Endodermal cell (in vitro differentiated cells): ENCODE measurements at regions not wholly inside any gene's neighbourhood (a gene's known extent, or its start where the extent isn't known, plus 50 kb on each side); places are given as distances from the start of the nearest gene placed in this dataset.

Experiments
- DNase-seq: peaks from one replicate; pipeline ENCODE4 v3.0.0-alpha.2; 2017
- H3K27ac ChIP-seq: 2 replicates; pipeline ENCODE4 v1.5.1; 2013; ENCODE audit warnings: mild to moderate bottlenecking, low read depth, low read length, moderate library complexity
- H3K27me3 ChIP-seq: 2 replicates; pipeline ENCODE4 v1.6.1; 2013; ENCODE audit warnings: mild to moderate bottlenecking, low read length, moderate library complexity; ENCODE audit not compliant: insufficient read depth, control insufficient read depth, poor library complexity, severe bottlenecking
- H3K36me3 ChIP-seq: 2 replicates; pipeline ENCODE4 v1.7.0; 2013; ENCODE audit warnings: mild to moderate bottlenecking, low read length, moderate library complexity; ENCODE audit not compliant: control insufficient read depth, insufficient read depth
- H3K4me1 ChIP-seq: one replicate; pipeline ENCODE4 v1.7.0; 2013; ENCODE audit warnings: low read length; ENCODE audit not compliant: control insufficient read depth, insufficient read depth
- H3K4me3 ChIP-seq: 2 replicates; pipeline ENCODE4 v1.5.1; 2013; ENCODE audit warnings: mild to moderate bottlenecking, low read length, moderate library complexity
- H3K9ac ChIP-seq: 2 replicates; pipeline ENCODE4 v1.6.1; 2013; ENCODE audit warnings: mild to moderate bottlenecking, low read length, moderate library complexity; ENCODE audit not compliant: poor library complexity, severe bottlenecking; ENCODE audit errors: extremely low read depth
- H3K9me3 ChIP-seq: 2 replicates; pipeline ENCODE4 v1.6.1; 2013; ENCODE audit warnings: mild to moderate bottlenecking, low read length, moderate library complexity; ENCODE audit not compliant: control insufficient read depth
- H3K27ac Mint-ChIP-seq: 2 replicates; pipeline ENCODE4 v1.8.0; 2020; ENCODE audit warnings: mixed read lengths
- H3K27me3 Mint-ChIP-seq: 2 replicates; pipeline ENCODE4 v1.8.0; 2021; ENCODE audit warnings: mild to moderate bottlenecking, mixed read lengths; ENCODE audit not compliant: insufficient read depth
- H3K36me3 Mint-ChIP-seq: 2 replicates; pipeline ENCODE4 v1.8.0; 2020; ENCODE audit warnings: low read depth, mixed read lengths
- H3K4me1 Mint-ChIP-seq: 2 replicates; pipeline ENCODE4 v1.8.0; 2020; ENCODE audit warnings: mixed read lengths
- H3K4me3 Mint-ChIP-seq: 2 replicates; pipeline ENCODE4 v1.8.0; 2020; ENCODE audit warnings: mild to moderate bottlenecking, moderate library complexity, mixed read lengths
- H3K9me3 Mint-ChIP-seq: 2 replicates; pipeline ENCODE4 v1.8.0; 2020; ENCODE audit warnings: mild to moderate bottlenecking, mixed read lengths
- WGBS, 2 experiments: methylation state at CpG; one replicate each; pipeline versions ENCODE4 v1.1.5 to v1.1.7; 2013; ENCODE audit warnings: missing lambda C conversion rate in 2 of 2, mixed read lengths in 1 of 2; ENCODE audit not compliant: insufficient coverage in 1 of 2, insufficient read length in 1 of 2; 5-methylcytosine and 5-hydroxymethylcytosine counted together
- TF ChIP-seq, protein P1 (sequence below): fragments of 200-600 bp; sonication (generic); conservative IDR thresholded peaks from 2 replicates; pipeline ENCODE4 v1.5.0; 2021; ENCODE audit warnings: antibody characterized with exemption, mild to moderate bottlenecking

DNA sequence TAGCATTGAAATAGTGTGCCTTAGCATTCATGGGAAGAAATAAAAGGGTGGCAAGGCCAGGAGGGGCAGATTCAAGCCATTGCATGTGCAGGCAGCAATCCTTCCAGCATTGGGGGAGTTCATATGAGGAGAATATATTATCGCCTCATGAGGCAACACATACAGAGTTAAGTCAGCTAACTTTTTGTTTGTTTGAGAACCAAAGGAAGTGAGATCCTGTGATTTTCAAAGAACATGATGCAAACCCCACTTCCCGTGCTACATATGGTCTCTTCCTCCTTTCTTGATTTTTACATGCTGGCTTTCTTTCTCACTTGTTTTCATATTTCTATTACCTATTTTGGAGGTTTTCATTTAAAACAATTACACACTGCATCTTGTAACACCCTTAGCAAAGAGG lies 579.7 kb upstream of the ARID1B start:
- 80 to 93% methylated on average over 2 of the region's 2 CpGs for WGBS, 2 experiments
- no peak overlapping the region for H3K27ac ChIP-seq
- H3K4me3 Mint-ChIP-seq = no peak overlapping the region
- no peak overlapping the region for H3K4me3 ChIP-seq
- no peak overlapping the region for H3K9ac ChIP-seq
- no peak overlapping the region for H3K27ac Mint-ChIP-seq
- H3K36me3 ChIP-seq = no peaks in the 10 kb centered on the region
- TF ChIP-seq, protein P1, sequence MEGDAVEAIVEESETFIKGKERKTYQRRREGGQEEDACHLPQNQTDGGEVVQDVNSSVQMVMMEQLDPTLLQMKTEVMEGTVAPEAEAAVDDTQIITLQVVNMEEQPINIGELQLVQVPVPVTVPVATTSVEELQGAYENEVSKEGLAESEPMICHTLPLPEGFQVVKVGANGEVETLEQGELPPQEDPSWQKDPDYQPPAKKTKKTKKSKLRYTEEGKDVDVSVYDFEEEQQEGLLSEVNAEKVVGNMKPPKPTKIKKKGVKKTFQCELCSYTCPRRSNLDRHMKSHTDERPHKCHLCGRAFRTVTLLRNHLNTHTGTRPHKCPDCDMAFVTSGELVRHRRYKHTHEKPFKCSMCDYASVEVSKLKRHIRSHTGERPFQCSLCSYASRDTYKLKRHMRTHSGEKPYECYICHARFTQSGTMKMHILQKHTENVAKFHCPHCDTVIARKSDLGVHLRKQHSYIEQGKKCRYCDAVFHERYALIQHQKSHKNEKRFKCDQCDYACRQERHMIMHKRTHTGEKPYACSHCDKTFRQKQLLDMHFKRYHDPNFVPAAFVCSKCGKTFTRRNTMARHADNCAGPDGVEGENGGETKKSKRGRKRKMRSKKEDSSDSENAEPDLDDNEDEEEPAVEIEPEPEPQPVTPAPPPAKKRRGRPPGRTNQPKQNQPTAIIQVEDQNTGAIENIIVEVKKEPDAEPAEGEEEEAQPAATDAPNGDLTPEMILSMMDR = no peak
- H3K36me3 Mint-ChIP-seq = no peaks in the 10 kb centered on the region
- H3K4me1 Mint-ChIP-seq = peaks cover 5% of the 10 kb centered on the region
- H3K9me3 Mint-ChIP-seq = peaks cover 4% of the 10 kb centered on the region
- H3K9me3 ChIP-seq = no peaks in the 10 kb centered on the region
- no peaks in the 10 kb centered on the region for H3K27me3 Mint-ChIP-seq
- no peak for DNase-seq
- H3K27me3 ChIP-seq = no peaks in the 10 kb centered on the region
- H3K4me1 ChIP-seq = no peaks in the 10 kb centered on the region

DNA sequence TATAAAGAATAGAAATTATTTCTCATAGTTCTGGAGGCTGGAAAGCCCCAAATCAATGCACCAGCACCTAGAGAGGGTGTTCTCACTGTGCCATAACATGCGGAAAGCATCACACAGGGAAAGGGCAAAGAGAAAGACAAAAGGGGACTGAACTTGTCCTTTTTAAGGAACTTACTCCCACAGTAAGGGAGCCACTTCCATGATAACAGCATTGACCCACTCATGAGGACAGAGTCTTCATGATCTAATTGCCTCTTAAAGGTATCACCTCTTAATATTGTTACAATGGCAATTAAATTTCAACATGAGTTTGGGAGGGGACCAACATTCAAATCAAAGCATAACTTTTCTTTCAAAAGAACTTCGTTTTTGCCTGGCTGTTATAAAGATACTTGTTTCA lies 582.2 kb upstream of the ARID1B start:
- TF ChIP-seq, protein P1 = no peak
- H3K4me3 ChIP-seq = no peak overlapping the region
- H3K9ac ChIP-seq = no peak overlapping the region
- H3K36me3 ChIP-seq = no peaks in the 10 kb centered on the region
- peaks cover 4% of the 10 kb centered on the region for H3K9me3 Mint-ChIP-seq
- DNase-seq = no peak
- no peak overlapping the region for H3K27ac ChIP-seq
- no peaks in the 10 kb centered on the region for H3K4me1 ChIP-seq
- no peaks in the 10 kb centered on the region for H3K27me3 Mint-ChIP-seq
- H3K27me3 ChIP-seq = no peaks in the 10 kb centered on the region
- H3K4me1 Mint-ChIP-seq = peaks cover 5% of the 10 kb centered on the region
- no peak overlapping the region for H3K4me3 Mint-ChIP-seq
- H3K9me3 ChIP-seq = no peaks in the 10 kb centered on the region
- H3K27ac Mint-ChIP-seq = no peak overlapping the region
- H3K36me3 Mint-ChIP-seq = no peaks in the 10 kb centered on the region
- WGBS, 2 experiments = 100% methylated on average over 1 of the region's 2 CpGs

DNA sequence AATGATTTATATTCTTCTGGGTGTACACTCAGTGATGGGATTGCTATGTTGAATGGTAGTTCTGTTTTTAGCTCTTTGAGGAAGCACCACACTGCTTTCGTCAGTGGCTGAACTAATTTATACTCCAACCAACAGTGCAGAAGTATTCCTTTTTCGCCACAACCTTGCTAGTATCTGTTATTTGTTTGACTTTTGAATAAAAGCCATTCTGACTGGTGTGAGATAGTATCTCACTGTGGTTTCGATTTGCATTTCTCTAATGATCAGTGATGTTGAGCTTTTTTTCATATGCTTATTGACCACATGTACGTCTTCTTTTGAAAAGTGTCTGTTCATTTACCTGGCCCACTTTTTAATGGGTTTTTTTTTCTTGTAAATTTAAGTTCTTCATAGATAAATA lies 583.8 kb upstream of the ARID1B start:
- Mint-ChIP-seq H3K9me3 (peaks cover 4% of the 10 kb centered on the region), H3K27ac (no peak overlapping the region), H3K36me3 (no peaks in the 10 kb centered on the region), H3K4me3 (no peak overlapping the region), H3K27me3 (no peaks in the 10 kb centered on the region), H3K4me1 (no peaks in the 10 kb centered on the region)
- Histone ChIP-seq H3K27me3 (no peaks in the 10 kb centered on the region), H3K36me3 (no peaks in the 10 kb centered on the region), H3K4me1 (no peaks in the 10 kb centered on the region), H3K9me3 (no peaks in the 10 kb centered on the region), H3K27ac (no peak overlapping the region), H3K4me3 (no peak overlapping the region), H3K9ac (no peak overlapping the region)
- DNase-seq = no peak
- whole genome bisulfite sequencing, 2 experiments = 98 to 100% methylated on average over 1 to 4 of the region's 4 CpGs
- TF ChIP-seq, protein P1 = no peak
